Kidney tubule cell (primary cell): ENCODE measurements at regions not wholly inside any gene's neighbourhood (a gene's known extent, or its start where the extent isn't known, plus 50 kb on each side); places are given as distances from the start of the nearest gene placed in this dataset.
"Not testable (repeated sequence)": the region's sequence is repeated elsewhere in the genome, so short reads cannot be mapped to it uniquely, and the experiment has no call there.

Source experiments
- DNase-seq: peaks from one replicate; pipeline ENCODE4 v3.0.0-alpha.2; 2018; ENCODE audit warnings: low spot score

DNA sequence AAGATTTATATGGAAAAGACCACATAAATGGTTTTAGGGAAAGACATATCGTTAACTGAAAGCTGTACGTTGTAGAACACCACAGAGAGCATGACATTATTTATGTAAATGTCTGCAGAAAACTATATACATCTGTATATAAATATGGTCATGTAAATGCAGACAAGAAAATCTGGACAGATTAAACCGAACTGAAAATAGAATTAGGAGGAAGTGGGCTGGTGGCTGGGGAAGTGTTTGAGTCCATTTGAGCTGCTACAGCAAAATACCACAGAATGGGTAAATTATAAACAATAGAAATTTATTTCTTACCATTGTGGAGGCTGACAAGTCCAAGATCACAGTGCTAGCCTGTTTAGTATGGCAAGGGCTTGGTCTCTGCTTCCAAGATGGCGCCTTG, 56.3 kb upstream of the USP6NL start:
- DNase-seq = no peak

- DNase-seq = no peak
Observed at GRCh38 chr10:11663763-11664555, 52.5 kb upstream of the USP6NL start.

DNA sequence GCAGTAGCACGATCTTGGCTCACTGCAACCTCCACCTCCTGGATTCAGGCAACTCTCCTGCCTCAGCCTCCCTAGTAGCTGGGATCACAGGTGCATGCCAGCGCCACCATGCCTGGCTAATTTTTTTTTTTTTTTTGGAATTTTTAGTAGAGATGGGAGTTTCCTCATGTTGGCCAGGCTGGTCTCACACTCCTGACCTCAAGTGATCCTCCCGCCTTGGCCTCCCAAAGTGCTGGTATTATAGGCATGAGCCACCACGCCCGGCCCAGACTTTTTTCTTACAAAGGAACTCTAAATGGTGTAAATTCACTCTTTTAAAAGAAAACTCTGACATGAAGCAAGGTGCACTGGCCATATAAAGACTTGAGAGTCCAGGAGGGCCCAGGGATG, 51.7 kb upstream of the USP6NL start:
- not testable (repeated sequence) for DNase-seq

DNA sequence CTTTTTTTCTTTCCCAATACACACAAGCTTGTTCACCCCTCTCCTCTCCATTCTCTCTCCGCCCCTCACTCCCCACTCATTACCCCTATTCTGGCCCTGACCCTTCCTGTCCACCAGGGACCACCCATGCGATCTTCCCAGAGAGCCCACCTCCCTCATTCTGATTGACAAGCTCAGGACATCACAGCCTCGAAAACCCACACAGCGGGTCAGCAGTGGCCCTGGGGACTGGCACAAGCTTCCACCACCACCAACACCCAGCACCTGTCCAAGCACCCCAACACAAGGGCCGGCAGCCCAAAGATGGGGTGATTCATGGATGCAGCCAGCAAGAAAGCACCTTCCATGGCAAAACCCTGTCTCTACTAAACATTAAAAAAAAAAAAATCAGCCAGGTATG, 50.0 kb upstream of the USP6NL start:
- DNase-seq = no peak
